ENCODE measurements at regions not wholly inside any gene's neighbourhood (a gene's known extent, or its start where the extent isn't known, plus 50 kb on each side); places are given as distances from the start of the nearest gene placed in this dataset.

GRCh38 chrX:138349351-138349750 lies 362.2 kb downstream of the FGF13 start:
- TF ChIP-seq POLR2A (IDR thresholded peaks at IDR 0.05; ENCODE audit: low read length): no peak
- no peak for TF ChIP-seq GATA1 (IDR thresholded peaks at IDR 0.05; ENCODE audit: low read depth, low read length)

All from erythroblast (primary cell).